ENCODE measurements at regions not wholly inside any gene's neighbourhood (a gene's known extent, or its start where the extent isn't known, plus 50 kb on each side); places are given as distances from the start of the nearest gene placed in this dataset.

DNA sequence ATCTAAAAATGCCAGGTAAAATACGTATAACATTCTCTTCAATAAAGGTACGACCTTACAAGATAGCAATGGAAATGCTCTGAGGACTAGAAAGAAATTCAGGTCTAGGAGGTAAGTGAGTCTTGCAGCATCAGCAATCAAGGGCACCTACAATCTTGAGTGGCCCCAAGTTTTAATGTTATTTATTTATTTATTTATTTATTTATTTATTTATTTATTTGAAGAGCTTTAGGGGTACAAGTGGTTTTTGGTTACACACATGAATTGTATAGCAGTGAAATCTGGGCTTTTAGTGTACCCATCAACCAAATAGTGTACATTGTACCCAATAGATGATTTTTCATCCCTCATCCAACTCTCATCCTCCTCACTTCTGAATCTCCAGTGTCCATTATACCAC, 574.0 kb upstream of the POU3F2 start:
- Mint-ChIP-seq H3K27me3 (no peaks in the 10 kb centered on the region), H3K27ac (no peak overlapping the region)

DNA sequence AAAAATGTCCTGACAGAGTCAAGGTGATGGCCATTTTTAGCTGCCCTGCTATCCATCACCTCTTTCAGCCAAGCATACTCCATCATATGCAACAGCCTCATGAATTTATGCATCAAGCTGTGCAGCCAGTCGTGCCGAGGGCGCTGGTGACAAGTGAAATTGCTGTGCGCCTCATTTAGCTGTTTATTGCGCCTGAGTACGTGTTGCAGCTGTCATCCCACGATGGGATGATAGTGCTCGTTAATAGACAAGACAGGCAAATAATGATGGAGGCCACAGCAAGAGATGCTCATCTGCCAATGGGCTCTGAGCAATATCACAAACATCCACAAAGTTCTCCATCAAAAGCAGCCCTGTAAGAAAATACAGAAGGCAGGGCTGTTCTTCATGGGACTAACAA, 562.3 kb upstream of the POU3F2 start:
- intact Hi-C loops (cut with micrococcal nuclease) = no loop called here
- no peak overlapping the region for H3K27ac Mint-ChIP-seq

More for the DNA sequence above, 574.0 kb upstream of the POU3F2 start:
- intact Hi-C loops (cut with micrococcal nuclease) = no loop called here
- Mint-ChIP-seq H3K9me3 (no peaks in the 10 kb centered on the region), H3K36me3 (ENCODE audit: low read depth) (no peaks in the 10 kb centered on the region), H3K4me1 (ENCODE audit: low read depth) (no peaks in the 10 kb centered on the region), H3K4me3 (no peak overlapping the region)

DNA sequence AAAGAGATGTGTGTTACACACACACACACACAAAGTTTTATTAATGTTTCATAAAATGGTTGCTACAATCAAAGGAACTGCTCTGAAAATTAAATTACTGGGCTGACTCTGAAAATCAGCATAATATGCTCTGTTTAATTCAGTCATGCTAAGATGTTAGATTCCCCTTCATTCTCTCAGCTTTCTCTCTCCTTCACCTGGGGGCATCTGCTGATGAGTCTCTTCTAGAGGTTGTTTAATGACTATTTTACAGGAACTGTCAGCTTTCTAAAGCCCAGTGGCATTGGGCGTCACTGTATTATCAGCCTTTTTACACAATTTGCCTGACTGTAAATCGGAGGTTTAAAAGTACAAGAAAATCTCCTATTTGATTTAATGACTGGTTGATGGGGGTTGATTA, 559.7 kb upstream of the POU3F2 start:
- Mint-ChIP-seq H3K4me1 (ENCODE audit: low read depth) (no peaks in the 10 kb centered on the region), H3K9me3 (no peaks in the 10 kb centered on the region), H3K27me3 (no peaks in the 10 kb centered on the region), H3K4me3 (no peak overlapping the region), H3K27ac (no peak overlapping the region), H3K36me3 (ENCODE audit: low read depth) (no peaks in the 10 kb centered on the region)
- intact Hi-C loops (cut with micrococcal nuclease) = no loop called here

More for the DNA sequence above, 562.3 kb upstream of the POU3F2 start:
- H3K9me3 Mint-ChIP-seq = no peaks in the 10 kb centered on the region
- H3K4me3 Mint-ChIP-seq = no peak overlapping the region
- H3K36me3 Mint-ChIP-seq (ENCODE audit: low read depth) = no peaks in the 10 kb centered on the region
- no peaks in the 10 kb centered on the region for H3K27me3 Mint-ChIP-seq
- H3K4me1 Mint-ChIP-seq (ENCODE audit: low read depth) = no peaks in the 10 kb centered on the region

DNA sequence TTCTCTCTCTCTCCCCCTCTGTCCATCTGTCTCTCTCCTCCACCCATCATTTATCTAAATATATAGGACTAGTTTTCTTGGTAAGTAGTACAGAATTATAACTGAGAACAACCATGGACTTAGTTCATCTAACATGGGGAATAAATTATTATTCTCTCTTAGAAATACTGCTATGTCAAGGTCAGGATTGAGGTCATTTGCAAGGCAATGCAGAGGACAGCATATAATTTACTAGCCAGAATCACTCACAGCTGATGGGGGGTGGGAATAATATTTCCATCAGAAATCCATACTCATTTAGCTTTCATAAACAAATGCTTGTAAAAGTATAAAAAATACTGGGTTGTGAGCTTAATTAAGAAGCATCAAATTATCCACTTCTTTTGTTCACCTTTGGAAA, 553.9 kb upstream of the POU3F2 start:
- intact Hi-C loops (cut with micrococcal nuclease) = no loop called here
- Mint-ChIP-seq H3K9me3 (no peaks in the 10 kb centered on the region), H3K27me3 (no peaks in the 10 kb centered on the region), H3K27ac (no peak overlapping the region), H3K4me1 (ENCODE audit: low read depth) (no peaks in the 10 kb centered on the region), H3K36me3 (ENCODE audit: low read depth) (no peaks in the 10 kb centered on the region), H3K4me3 (no peak overlapping the region)

DNA sequence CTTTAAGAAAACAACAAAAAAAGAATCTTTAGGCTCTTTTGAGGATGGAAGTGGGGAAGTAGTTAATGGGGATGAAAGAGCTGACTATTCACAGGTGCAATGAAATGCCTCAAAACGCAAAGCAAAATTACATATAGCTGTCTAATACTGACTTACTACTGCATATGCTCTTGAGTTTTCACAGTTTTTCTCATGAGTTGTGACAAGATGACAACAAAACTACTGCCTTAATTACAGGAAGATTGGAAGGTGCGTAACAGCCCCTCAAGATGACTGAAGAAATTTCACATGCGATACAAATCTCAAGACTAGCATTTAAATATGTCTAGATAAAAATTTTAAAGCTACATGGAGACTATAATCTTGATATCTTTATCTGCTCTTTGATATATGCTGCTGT, 547.8 kb upstream of the POU3F2 start:
- Mint-ChIP-seq H3K4me3 (no peak overlapping the region), H3K9me3 (peaks cover 7% of the 10 kb centered on the region), H3K4me1 (ENCODE audit: low read depth) (no peaks in the 10 kb centered on the region), H3K27ac (no peak overlapping the region), H3K27me3 (no peaks in the 10 kb centered on the region), H3K36me3 (ENCODE audit: low read depth) (no peaks in the 10 kb centered on the region)
- intact Hi-C loops (cut with micrococcal nuclease) = no loop called here

DNA sequence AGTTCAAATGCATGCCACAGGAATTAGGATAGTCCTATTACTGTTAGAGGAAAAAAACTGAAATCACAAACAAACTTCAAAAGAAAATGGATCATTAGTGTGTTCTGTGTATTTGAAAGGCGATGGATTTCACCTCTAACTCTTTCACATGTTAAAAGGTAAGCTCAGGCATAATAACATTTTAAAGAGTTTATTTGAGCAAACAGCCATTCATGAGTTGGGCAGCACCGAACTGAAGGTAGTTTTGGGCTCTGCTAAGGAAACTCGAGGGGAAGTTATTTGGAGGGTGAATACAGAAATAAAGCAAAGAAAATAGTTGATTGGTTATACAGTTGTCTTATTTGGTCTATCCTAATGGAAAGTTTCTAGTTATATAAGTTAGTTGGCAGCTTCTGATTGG, 546.5 kb upstream of the POU3F2 start:
- Mint-ChIP-seq H3K27ac (no peak overlapping the region), H3K4me1 (ENCODE audit: low read depth) (no peaks in the 10 kb centered on the region), H3K36me3 (ENCODE audit: low read depth) (no peaks in the 10 kb centered on the region), H3K27me3 (no peaks in the 10 kb centered on the region), H3K4me3 (no peak overlapping the region), H3K9me3 (peaks cover 7% of the 10 kb centered on the region)
- intact Hi-C loops (cut with micrococcal nuclease) = no loop called here

DNA sequence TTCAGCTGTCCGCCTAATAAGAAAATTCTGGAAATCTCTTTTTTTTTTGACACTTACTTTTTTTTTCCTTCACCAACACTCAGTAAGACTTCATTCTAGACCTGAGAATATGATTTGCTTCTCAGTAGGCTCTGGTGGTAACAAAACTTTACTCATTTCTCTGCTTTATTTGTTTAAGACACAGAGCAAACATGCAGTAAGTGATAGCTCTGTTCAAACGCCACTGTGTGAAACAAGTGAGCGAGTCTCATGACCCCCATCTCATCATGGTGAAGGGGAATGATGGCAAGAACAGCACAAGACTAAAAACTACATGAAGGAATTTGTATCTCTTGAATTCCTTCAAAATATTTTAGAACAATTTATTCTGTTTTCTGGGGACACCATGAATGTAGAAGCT, 541.6 kb upstream of the POU3F2 start:
- H3K9me3 Mint-ChIP-seq = peaks cover 7% of the 10 kb centered on the region
- H3K4me3 Mint-ChIP-seq = no peak overlapping the region
- no peak overlapping the region for H3K27ac Mint-ChIP-seq
- no peaks in the 10 kb centered on the region for H3K4me1 Mint-ChIP-seq (ENCODE audit: low read depth)
- intact Hi-C loops (cut with micrococcal nuclease) = no loop called here
- H3K27me3 Mint-ChIP-seq = no peaks in the 10 kb centered on the region
- H3K36me3 Mint-ChIP-seq (ENCODE audit: low read depth) = no peaks in the 10 kb centered on the region

DNA sequence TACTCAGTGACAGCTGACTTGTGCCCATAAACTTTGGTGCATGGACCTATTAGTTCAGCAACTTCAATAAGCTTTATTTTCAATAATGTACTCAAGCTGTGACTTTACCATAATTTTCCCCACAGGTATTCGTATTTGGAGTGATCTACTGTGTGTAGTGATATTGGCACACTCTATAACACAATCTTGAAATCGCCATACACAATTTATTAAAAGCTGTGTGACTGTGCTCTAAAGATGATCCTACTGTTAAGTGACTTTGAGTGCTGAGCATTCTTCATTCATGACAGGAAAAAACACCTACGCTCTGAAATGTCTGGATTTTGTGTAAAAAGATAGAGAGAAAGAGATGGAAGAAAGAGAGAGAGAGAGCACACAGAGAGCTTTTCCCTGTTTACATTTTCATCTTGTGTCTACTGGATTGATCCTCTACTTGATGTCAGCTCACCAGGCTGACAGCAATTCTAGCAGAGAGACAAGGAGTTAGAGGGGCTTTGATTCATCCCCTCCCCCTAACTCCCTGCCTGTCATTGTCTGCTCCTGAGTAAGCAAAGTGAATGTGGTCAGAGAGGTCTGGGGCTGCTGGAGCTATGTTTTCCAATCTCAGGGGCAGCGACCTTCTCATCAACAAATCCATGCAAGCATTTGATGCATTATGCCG, 538.7 kb upstream of the POU3F2 start:
- Mint-ChIP-seq H3K4me1 (ENCODE audit: low read depth) (no peaks in the 10 kb centered on the region), H3K9me3 (no peaks in the 10 kb centered on the region), H3K4me3 (no peak overlapping the region), H3K36me3 (ENCODE audit: low read depth) (no peaks in the 10 kb centered on the region), H3K27ac (no peak overlapping the region), H3K27me3 (no peaks in the 10 kb centered on the region)
- intact Hi-C loops (cut with micrococcal nuclease) = no loop called here

DNA sequence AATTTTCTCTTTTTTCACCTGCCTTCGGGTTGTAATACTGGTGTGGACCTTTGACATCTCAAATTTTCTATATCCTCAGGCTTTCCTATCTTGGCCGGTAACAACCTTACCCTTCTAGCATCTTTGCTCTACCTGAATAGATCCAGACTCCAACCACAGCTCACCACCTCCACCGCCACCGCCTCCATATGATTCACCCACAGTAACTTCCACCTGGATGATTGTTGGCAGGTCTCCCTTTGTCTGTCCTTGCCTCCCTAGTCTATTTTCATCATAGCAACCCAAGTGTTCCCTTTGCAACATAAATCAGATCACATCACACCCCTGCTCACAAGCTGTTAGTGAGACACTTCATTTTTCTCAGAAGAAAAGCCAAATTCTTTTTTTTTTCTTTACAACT, 525.8 kb upstream of the POU3F2 start:
- Mint-ChIP-seq H3K4me3 (no peak overlapping the region), H3K27me3 (no peaks in the 10 kb centered on the region), H3K36me3 (ENCODE audit: low read depth) (no peaks in the 10 kb centered on the region), H3K27ac (no peak overlapping the region), H3K9me3 (peaks cover 16% of the 10 kb centered on the region), H3K4me1 (ENCODE audit: low read depth) (no peaks in the 10 kb centered on the region)
- intact Hi-C loops (cut with micrococcal nuclease) = no loop called here

DNA sequence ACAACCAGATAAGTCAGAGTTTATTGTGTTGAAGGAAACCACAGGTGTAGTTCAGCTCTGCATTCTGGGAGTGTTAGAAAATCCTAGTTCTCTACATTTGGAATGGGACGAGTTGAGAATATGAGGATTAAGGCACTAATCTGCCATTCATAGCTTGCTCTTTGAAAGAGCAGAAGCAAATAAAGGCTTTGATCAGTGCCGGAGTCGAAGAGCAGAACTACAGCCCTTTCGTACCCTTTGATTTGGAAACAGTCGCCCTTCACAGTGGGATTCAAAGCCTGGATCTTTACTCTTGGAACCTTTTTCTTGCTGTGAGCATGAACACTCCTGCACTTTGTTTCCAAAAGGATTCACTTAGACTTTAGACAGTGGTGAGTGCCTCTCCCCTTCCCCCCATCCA, 523.9 kb upstream of the POU3F2 start:
- Mint-ChIP-seq H3K27me3 (no peaks in the 10 kb centered on the region), H3K27ac (no peak overlapping the region), H3K4me1 (ENCODE audit: low read depth) (no peaks in the 10 kb centered on the region), H3K4me3 (no peak overlapping the region), H3K36me3 (ENCODE audit: low read depth) (no peaks in the 10 kb centered on the region), H3K9me3 (peaks cover 7% of the 10 kb centered on the region)
- intact Hi-C loops (cut with micrococcal nuclease) = no loop called here

DNA sequence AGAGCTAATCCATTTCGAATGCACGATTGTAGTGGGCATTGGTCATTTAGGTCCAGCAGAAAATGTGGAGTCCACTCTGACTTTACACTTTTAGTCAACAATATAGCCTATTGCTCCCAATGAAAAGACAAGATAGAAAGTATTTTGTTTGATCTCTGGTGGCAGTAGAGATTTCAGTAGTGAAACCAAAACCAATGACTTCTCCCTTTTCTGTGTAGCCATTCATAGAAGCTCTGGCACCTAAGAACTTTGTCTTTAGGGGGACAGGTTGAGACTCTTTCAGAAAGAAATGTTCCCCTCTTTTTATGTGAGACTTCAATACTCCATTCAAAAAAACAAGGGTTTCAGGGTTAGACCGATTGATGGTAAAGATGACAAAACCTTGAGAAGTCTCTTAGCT, 510.8 kb upstream of the POU3F2 start:
- intact Hi-C loops (cut with micrococcal nuclease) = no loop called here
- no peaks in the 10 kb centered on the region for H3K9me3 Mint-ChIP-seq
- no peaks in the 10 kb centered on the region for H3K36me3 Mint-ChIP-seq (ENCODE audit: low read depth)
- no peak overlapping the region for H3K27ac Mint-ChIP-seq
- H3K4me1 Mint-ChIP-seq (ENCODE audit: low read depth) = no peaks in the 10 kb centered on the region
- no peaks in the 10 kb centered on the region for H3K27me3 Mint-ChIP-seq
- no peak overlapping the region for H3K4me3 Mint-ChIP-seq

DNA sequence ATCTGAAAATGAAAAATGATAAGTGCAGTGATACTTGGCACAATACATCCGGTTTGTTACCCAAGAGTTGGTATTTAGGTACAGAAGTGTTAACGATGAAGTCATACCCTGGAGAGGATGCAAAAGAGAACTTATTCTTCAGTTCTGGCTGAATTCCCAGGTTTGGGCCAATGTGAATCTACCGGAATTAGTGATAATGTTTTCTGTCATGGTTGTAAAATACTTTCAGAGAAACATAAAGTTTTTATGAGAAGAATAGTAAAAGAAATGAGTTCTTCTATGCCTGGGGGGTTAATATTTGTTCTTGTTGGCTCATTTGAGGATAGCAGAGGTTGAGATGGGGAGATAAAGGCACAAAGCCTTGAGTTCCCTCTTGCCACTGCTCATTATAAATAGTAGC, 509.9 kb upstream of the POU3F2 start:
- no peaks in the 10 kb centered on the region for H3K9me3 Mint-ChIP-seq
- no peaks in the 10 kb centered on the region for H3K27me3 Mint-ChIP-seq
- H3K27ac Mint-ChIP-seq = no peak overlapping the region
- no peaks in the 10 kb centered on the region for H3K36me3 Mint-ChIP-seq (ENCODE audit: low read depth)
- intact Hi-C loops (cut with micrococcal nuclease) = no loop called here
- no peaks in the 10 kb centered on the region for H3K4me1 Mint-ChIP-seq (ENCODE audit: low read depth)
- no peak overlapping the region for H3K4me3 Mint-ChIP-seq

DNA sequence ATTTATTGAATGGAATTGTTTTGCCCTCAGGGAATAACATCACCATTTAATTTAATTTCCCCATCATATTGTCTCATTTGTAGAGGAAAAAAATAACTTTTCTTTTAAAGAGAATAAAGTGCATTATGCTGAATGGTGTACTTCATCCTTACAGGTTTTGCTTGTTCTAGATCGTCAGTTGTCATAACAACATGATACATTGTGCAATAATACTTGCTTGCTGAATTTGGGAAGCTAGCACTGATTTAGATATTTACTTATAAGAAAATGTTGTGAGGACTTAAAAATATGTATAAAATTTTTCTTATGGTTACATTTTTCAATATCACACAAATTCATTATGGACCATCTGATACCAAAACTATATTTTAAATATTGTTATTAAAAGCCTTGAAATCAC, 509.0 kb upstream of the POU3F2 start:
- Mint-ChIP-seq H3K4me3 (no peak overlapping the region), H3K27ac (no peak overlapping the region), H3K27me3 (no peaks in the 10 kb centered on the region), H3K36me3 (ENCODE audit: low read depth) (no peaks in the 10 kb centered on the region), H3K4me1 (ENCODE audit: low read depth) (no peaks in the 10 kb centered on the region), H3K9me3 (no peaks in the 10 kb centered on the region)
- intact Hi-C loops (cut with micrococcal nuclease) = no loop called here

DNA sequence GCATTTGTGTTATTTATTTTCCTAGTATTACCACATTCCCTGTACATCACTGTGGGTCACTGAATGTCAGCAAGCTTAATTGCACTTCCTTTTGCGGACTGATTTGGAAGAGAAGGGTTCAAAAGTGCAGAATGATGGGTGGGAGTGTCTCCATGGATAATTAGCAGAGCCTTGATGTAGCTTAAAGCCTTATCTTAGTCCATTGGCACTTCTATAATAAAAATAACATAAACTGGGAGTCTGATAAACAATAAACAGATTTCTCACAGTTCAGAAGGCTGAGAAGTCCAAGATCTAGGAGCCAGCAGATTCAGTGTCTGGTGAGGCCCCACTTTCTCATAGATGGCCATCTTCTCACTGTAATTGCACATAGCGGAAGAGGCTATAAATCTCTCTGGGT, 501.1 kb upstream of the POU3F2 start:
- H3K27me3 Mint-ChIP-seq = no peaks in the 10 kb centered on the region
- intact Hi-C loops (cut with micrococcal nuclease) = no loop called here
- H3K27ac Mint-ChIP-seq = no peak overlapping the region
- H3K4me1 Mint-ChIP-seq (ENCODE audit: low read depth) = no peaks in the 10 kb centered on the region
- H3K36me3 Mint-ChIP-seq (ENCODE audit: low read depth) = no peaks in the 10 kb centered on the region
- no peak overlapping the region for H3K4me3 Mint-ChIP-seq
- no peaks in the 10 kb centered on the region for H3K9me3 Mint-ChIP-seq

DNA sequence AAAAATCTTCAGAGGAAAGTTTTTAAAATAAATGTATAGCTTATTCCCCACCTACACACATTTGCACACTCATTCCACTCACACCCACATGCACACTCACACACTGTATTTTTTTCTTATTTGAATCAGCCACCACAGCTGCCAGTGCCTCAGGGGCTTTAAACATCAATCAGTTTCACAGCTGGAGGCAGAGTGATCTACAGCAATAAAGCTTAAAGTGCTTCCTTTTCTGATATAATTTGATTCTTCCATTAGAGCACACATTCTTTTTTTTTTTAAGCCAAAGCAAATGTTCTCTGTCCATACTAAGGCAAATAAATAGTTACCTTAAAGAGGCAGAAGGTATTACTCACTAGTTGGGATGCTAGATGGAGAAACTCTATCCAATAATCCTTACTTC, 498.8 kb upstream of the POU3F2 start:
- no peak overlapping the region for H3K27ac Mint-ChIP-seq
- H3K27me3 Mint-ChIP-seq = no peaks in the 10 kb centered on the region
- no peaks in the 10 kb centered on the region for H3K4me1 Mint-ChIP-seq (ENCODE audit: low read depth)
- H3K4me3 Mint-ChIP-seq = no peak overlapping the region
- H3K9me3 Mint-ChIP-seq = no peaks in the 10 kb centered on the region
- intact Hi-C loops (cut with micrococcal nuclease) = no loop called here
- H3K36me3 Mint-ChIP-seq (ENCODE audit: low read depth) = no peaks in the 10 kb centered on the region
